Keratinocyte (primary cell): ENCODE measurements at regions not wholly inside any gene's neighbourhood (a gene's known extent, or its start where the extent isn't known, plus 50 kb on each side); places are given as distances from the start of the nearest gene placed in this dataset.

Source experiments
- EZH2 ChIP-seq: IDR thresholded peaks from one replicate; pipeline ENCODE4 v1.6.1; 2012; ENCODE audit warnings: inconsistent platforms, mild to moderate bottlenecking, low read length, moderate library complexity
- TF ChIP-seq, protein P1 (sequence below), 3 experiments: IDR thresholded peaks in 1 of 3; conservative IDR thresholded peaks in 1 of 3; optimal IDR thresholded peaks in 1 of 3; 2 replicates in 2 of 3; 3 replicates in 1 of 3; pipeline versions ENCODE3 to v1.5.1; 2011; ENCODE audit warnings: low read length in 3 of 3, mild to moderate bottlenecking in 3 of 3, moderate library complexity in 2 of 3, control low read depth in 1 of 3, inconsistent platforms in 1 of 3; ENCODE audit not compliant: insufficient read depth in 2 of 3; ENCODE audit errors: extremely low read depth in 1 of 3

DNA sequence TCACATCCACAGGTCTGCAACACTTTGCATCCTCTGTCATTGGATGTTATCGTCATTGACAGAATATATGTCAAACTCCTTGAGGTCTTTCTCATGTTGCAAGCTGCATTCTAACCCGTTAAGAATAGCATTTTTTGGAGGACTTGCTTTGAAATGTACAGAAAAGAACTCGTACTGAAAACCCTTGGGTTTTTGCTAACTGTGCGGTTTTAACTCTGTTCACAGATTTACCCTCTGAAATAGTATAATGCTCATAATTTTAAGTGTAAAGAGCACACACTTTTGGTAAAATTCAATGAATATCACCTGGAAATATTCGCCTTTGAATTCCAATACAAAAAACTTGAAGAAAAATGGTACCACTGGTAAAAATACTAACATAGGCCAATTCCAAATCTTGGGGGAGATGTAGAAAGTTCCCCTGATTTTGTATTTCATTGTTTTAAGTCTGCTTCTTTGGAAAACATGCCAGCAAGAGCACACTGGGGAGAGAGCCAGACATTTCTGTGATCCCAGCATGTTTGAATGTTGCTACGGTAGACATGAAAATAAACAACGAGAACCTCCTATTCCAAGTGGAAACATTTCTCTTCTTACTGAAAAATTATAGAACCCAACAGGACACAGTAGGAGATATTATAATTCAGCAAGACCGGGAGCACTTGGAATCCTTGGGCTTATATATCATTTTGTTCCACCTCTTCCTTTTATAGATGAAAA, 446.0 kb downstream of the AEBP2 start:
- TF ChIP-seq, protein P1, sequence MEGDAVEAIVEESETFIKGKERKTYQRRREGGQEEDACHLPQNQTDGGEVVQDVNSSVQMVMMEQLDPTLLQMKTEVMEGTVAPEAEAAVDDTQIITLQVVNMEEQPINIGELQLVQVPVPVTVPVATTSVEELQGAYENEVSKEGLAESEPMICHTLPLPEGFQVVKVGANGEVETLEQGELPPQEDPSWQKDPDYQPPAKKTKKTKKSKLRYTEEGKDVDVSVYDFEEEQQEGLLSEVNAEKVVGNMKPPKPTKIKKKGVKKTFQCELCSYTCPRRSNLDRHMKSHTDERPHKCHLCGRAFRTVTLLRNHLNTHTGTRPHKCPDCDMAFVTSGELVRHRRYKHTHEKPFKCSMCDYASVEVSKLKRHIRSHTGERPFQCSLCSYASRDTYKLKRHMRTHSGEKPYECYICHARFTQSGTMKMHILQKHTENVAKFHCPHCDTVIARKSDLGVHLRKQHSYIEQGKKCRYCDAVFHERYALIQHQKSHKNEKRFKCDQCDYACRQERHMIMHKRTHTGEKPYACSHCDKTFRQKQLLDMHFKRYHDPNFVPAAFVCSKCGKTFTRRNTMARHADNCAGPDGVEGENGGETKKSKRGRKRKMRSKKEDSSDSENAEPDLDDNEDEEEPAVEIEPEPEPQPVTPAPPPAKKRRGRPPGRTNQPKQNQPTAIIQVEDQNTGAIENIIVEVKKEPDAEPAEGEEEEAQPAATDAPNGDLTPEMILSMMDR (optimal IDR thresholded peaks at IDR 0.05 in 1 of 3, IDR thresholded peaks at IDR 0.05 in 1 of 3, conservative IDR thresholded peaks at IDR 0.05 in 1 of 3; ENCODE audit: extremely low read depth in 1 of 3, insufficient read depth in 2 of 3, low read length in 3 of 3): no peak
- TF ChIP-seq EZH2: no peak
